K562 (cell line): ENCODE measurements at regions not wholly inside any gene's neighbourhood (a gene's known extent, or its start where the extent isn't known, plus 50 kb on each side); places are given as distances from the start of the nearest gene placed in this dataset.
A peak's percentile ranks its signal among the peaks of the same experiment; 100 is the strongest.

Source experiments
- BRD9 ChIP-seq: fragments of 450-650 bp; IDR thresholded peaks from 2 replicates; pipeline ENCODE4 v1.6.1; 2018; ENCODE audit warnings: low read depth; ENCODE audit not compliant: partially characterized antibody
- MEF2A ChIP-seq: IDR thresholded peaks from 2 replicates; pipeline ENCODE4 v1.6.1; 2011; ENCODE audit warnings: low read depth, mild to moderate bottlenecking, low read length, moderate library complexity; ENCODE audit not compliant: control insufficient read depth
- MEF2D ChIP-seq: conservative IDR thresholded peaks from 2 replicates; pipeline ENCODE4 v1.6.1; 2016; ENCODE audit warnings: low read depth, missing genetic modification characterization, missing compliant biosample characterization
- NBN ChIP-seq: fragments of 450-650 bp; IDR thresholded peaks from 2 replicates; pipeline ENCODE4 v1.6.1; 2016; ENCODE audit warnings: low read depth, mild to moderate bottlenecking
- NR2C1 ChIP-seq, 2 experiments: fragments of 450-650 bp; IDR thresholded peaks; 2 replicates each; pipeline ENCODE4 v1.6.1; 2017; ENCODE audit warnings: mild to moderate bottlenecking in 2 of 2, antibody characterized with exemption in 1 of 2, inconsistent platforms in 1 of 2, missing compliant biosample characterization in 1 of 2, missing genetic modification characterization in 1 of 2
- PYGO2 ChIP-seq: fragments of 450-650 bp; IDR thresholded peaks from 2 replicates; pipeline ENCODE4 v1.6.1; 2016; ENCODE audit warnings: mild to moderate bottlenecking, missing genetic modification characterization, moderate library complexity, missing compliant biosample characterization
- SRSF3 ChIP-seq: fragments of 200-400 bp; formaldehyde crosslinking; IDR thresholded peaks from 2 replicates; pipeline ENCODE4 v1.6.1; 2016; ENCODE audit warnings: mild to moderate bottlenecking, low read length, moderate library complexity; ENCODE audit not compliant: insufficient read depth
- TAF9B ChIP-seq: fragments of 450-650 bp; IDR thresholded peaks from 2 replicates; pipeline ENCODE4 v1.6.1; 2018; ENCODE audit warnings: mild to moderate bottlenecking; ENCODE audit not compliant: partially characterized antibody
- TRIM28 ChIP-seq: fragments of 450-650 bp; IDR thresholded peaks from 2 replicates; pipeline ENCODE4 v1.6.1; 2017
- ZEB2 ChIP-seq: fragments of 450-650 bp; IDR thresholded peaks from 2 replicates; pipeline ENCODE4 v1.6.1; 2016
- ZKSCAN3 ChIP-seq: fragments of 250-450 bp; sonication (Bioruptor Pico); IDR thresholded peaks from 2 replicates; pipeline ENCODE4 v1.4.0; 2020
- TF ChIP-seq, protein P1 (sequence below): fragments of 200-600 bp; sonication (generic); IDR thresholded peaks from one replicate; pipeline ENCODE4 v1.6.1; 2012; ENCODE audit warnings: mild to moderate bottlenecking, low read depth, low read length, inconsistent platforms
- TF ChIP-seq, protein P2 (sequence below): fragments of 450-650 bp; formaldehyde crosslinking; IDR thresholded peaks from 2 replicates; pipeline ENCODE4 v1.4.0; 2020; ENCODE audit warnings: mild to moderate bottlenecking, mixed read lengths

DNA sequence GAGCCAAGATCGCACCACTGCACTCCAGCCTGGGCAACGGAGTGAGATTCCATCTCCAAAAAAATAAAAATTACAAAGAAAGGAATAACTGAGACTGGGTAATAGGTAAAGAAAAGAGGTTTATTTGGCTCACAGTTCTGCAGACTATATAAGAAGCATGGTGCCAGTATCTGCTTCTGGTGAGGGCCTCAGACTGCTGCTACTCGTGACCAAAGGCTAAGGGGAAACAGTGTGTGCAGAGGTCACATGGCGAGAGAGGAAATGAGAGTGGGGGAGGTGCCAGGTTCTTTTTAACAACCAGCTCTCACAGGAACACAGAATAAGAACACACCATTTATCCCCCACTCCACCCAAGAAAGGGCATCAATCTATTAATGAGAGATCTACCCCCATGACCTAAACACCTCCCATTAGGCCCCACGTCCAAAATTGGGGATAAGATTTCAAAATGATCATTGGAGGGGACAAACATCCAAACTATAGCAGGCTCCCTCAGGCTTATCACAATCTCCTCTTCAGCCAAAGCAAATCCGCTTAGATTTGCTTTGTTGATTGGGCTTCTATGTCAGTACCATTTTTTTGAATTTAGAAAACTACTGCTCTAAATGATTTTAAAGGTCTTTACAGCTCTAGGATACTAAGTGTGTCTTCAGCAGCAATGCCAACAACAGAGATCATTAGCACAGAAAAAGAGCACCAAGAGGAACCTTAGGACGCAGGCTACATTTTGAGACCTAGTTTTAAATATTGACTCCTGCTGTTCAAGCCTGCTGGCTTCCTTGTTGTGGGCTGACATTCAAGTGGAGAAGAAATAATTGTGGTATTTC lies 84.2 kb upstream of the TBL1XR1 start (continued):
- TF ChIP-seq, protein P1, sequence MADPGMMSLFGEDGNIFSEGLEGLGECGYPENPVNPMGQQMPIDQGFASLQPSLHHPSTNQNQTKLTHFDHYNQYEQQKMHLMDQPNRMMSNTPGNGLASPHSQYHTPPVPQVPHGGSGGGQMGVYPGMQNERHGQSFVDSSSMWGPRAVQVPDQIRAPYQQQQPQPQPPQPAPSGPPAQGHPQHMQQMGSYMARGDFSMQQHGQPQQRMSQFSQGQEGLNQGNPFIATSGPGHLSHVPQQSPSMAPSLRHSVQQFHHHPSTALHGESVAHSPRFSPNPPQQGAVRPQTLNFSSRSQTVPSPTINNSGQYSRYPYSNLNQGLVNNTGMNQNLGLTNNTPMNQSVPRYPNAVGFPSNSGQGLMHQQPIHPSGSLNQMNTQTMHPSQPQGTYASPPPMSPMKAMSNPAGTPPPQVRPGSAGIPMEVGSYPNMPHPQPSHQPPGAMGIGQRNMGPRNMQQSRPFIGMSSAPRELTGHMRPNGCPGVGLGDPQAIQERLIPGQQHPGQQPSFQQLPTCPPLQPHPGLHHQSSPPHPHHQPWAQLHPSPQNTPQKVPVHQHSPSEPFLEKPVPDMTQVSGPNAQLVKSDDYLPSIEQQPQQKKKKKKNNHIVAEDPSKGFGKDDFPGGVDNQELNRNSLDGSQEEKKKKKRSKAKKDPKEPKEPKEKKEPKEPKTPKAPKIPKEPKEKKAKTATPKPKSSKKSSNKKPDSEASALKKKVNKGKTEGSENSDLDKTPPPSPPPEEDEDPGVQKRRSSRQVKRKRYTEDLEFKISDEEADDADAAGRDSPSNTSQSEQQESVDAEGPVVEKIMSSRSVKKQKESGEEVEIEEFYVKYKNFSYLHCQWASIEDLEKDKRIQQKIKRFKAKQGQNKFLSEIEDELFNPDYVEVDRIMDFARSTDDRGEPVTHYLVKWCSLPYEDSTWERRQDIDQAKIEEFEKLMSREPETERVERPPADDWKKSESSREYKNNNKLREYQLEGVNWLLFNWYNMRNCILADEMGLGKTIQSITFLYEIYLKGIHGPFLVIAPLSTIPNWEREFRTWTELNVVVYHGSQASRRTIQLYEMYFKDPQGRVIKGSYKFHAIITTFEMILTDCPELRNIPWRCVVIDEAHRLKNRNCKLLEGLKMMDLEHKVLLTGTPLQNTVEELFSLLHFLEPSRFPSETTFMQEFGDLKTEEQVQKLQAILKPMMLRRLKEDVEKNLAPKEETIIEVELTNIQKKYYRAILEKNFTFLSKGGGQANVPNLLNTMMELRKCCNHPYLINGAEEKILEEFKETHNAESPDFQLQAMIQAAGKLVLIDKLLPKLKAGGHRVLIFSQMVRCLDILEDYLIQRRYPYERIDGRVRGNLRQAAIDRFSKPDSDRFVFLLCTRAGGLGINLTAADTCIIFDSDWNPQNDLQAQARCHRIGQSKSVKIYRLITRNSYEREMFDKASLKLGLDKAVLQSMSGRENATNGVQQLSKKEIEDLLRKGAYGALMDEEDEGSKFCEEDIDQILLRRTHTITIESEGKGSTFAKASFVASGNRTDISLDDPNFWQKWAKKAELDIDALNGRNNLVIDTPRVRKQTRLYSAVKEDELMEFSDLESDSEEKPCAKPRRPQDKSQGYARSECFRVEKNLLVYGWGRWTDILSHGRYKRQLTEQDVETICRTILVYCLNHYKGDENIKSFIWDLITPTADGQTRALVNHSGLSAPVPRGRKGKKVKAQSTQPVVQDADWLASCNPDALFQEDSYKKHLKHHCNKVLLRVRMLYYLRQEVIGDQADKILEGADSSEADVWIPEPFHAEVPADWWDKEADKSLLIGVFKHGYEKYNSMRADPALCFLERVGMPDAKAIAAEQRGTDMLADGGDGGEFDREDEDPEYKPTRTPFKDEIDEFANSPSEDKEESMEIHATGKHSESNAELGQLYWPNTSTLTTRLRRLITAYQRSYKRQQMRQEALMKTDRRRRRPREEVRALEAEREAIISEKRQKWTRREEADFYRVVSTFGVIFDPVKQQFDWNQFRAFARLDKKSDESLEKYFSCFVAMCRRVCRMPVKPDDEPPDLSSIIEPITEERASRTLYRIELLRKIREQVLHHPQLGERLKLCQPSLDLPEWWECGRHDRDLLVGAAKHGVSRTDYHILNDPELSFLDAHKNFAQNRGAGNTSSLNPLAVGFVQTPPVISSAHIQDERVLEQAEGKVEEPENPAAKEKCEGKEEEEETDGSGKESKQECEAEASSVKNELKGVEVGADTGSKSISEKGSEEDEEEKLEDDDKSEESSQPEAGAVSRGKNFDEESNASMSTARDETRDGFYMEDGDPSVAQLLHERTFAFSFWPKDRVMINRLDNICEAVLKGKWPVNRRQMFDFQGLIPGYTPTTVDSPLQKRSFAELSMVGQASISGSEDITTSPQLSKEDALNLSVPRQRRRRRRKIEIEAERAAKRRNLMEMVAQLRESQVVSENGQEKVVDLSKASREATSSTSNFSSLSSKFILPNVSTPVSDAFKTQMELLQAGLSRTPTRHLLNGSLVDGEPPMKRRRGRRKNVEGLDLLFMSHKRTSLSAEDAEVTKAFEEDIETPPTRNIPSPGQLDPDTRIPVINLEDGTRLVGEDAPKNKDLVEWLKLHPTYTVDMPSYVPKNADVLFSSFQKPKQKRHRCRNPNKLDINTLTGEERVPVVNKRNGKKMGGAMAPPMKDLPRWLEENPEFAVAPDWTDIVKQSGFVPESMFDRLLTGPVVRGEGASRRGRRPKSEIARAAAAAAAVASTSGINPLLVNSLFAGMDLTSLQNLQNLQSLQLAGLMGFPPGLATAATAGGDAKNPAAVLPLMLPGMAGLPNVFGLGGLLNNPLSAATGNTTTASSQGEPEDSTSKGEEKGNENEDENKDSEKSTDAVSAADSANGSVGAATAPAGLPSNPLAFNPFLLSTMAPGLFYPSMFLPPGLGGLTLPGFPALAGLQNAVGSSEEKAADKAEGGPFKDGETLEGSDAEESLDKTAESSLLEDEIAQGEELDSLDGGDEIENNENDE = no peak
- no peak for TF ChIP-seq NR2C1 (IDR thresholded peaks at IDR 0.05)
- no peak; the same call in 1 of the 2 replicates for TF ChIP-seq NR2C1 (tag; IDR thresholded peaks at IDR 0.05)
- TF ChIP-seq, protein P2, sequence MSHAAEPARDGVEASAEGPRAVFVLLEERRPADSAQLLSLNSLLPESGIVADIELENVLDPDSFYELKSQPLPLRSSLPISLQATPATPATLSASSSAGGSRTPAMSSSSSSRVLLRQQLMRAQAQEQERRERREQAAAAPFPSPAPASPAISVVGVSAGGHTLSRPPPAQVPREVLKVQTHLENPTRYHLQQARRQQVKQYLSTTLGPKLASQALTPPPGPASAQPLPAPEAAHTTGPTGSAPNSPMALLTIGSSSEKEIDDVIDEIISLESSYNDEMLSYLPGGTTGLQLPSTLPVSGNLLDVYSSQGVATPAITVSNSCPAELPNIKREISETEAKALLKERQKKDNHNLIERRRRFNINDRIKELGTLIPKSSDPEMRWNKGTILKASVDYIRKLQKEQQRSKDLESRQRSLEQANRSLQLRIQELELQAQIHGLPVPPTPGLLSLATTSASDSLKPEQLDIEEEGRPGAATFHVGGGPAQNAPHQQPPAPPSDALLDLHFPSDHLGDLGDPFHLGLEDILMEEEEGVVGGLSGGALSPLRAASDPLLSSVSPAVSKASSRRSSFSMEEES (CRISPR knock-in tag) = no peak
- TF ChIP-seq PYGO2 (tag) = no peak
- TF ChIP-seq ZKSCAN3 = no peak
- TF ChIP-seq MEF2A = no peak
- peak; percentile 16 for TF ChIP-seq BRD9
- TF ChIP-seq TRIM28 = peak; percentile 71; the same call in 1 of the 2 replicates
- TF ChIP-seq SRSF3 = no peak
- no peak for TF ChIP-seq ZEB2
- TF ChIP-seq TAF9B = peak; percentile 16
- TF ChIP-seq MEF2D (tag) = no peak
- TF ChIP-seq NBN = no peak
